Hepatocyte (in vitro differentiated cells): ENCODE measurements at regions not wholly inside any gene's neighbourhood (a gene's known extent, or its start where the extent isn't known, plus 50 kb on each side); places are given as distances from the start of the nearest gene placed in this dataset.

ENCODE experiments used
- DNase-seq: peaks from one replicate; pipeline ENCODE4 v3.0.0-alpha.2; 2016; ENCODE audit warnings: low spot score
- H2AFZ ChIP-seq: fragments of 200-600 bp; sonication (generic); 2 replicates; pipeline ENCODE4 v1.6.0; 2016; ENCODE audit warnings: antibody characterized with exemption, mild to moderate bottlenecking
- H3K27ac ChIP-seq: fragments of 200-600 bp; sonication (generic); 2 replicates; pipeline ENCODE4 v1.5.1; 2016; ENCODE audit warnings: mild to moderate bottlenecking
- H3K27me3 ChIP-seq: fragments of 200-600 bp; sonication (generic); 2 replicates; pipeline ENCODE4 v1.6.1; 2016
- H3K36me3 ChIP-seq: fragments of 200-600 bp; sonication (generic); replicated peaks from 2 replicates; pipeline ENCODE4 v1.5.1; 2016; ENCODE audit warnings: low read depth; ENCODE audit not compliant: insufficient read depth
- H3K4me1 ChIP-seq: fragments of 200-600 bp; sonication (generic); 2 replicates; pipeline ENCODE4 v1.5.1; 2016; ENCODE audit warnings: mild to moderate bottlenecking, moderate library complexity; ENCODE audit not compliant: insufficient read depth
- H3K4me2 ChIP-seq: fragments of 200-600 bp; sonication (generic); 2 replicates; pipeline ENCODE4 v1.6.0; 2016
- H3K4me3 ChIP-seq: fragments of 200-600 bp; sonication (generic); 2 replicates; pipeline ENCODE4 v1.5.1; 2016; ENCODE audit warnings: mild to moderate bottlenecking
- H3K79me2 ChIP-seq: fragments of 200-600 bp; sonication (generic); 2 replicates; pipeline ENCODE4 v1.6.0; 2017; ENCODE audit warnings: mild to moderate bottlenecking
- H3K9me2 ChIP-seq: fragments of 200-600 bp; sonication (generic); replicated peaks from 2 replicates; pipeline ENCODE4 v1.6.0; 2017; ENCODE audit warnings: mild to moderate bottlenecking; ENCODE audit not compliant: insufficient read depth
- H3K9me3 ChIP-seq: fragments of 200-600 bp; sonication (generic); 2 replicates; pipeline ENCODE4 v1.5.1; 2016; ENCODE audit warnings: low read depth, mild to moderate bottlenecking
- H4K20me1 ChIP-seq: fragments of 200-600 bp; sonication (generic); 2 replicates; pipeline ENCODE4 v1.6.0; 2016; ENCODE audit warnings: mild to moderate bottlenecking; ENCODE audit not compliant: insufficient read depth, poor library complexity, severe bottlenecking
- EZH2 ChIP-seq: fragments of 200-600 bp; sonication (generic); IDR thresholded peaks from 2 replicates; pipeline ENCODE4 v1.6.1; 2016; ENCODE audit warnings: antibody characterized with exemption, mild to moderate bottlenecking, borderline replicate concordance
- EZH2phosphoT487 ChIP-seq: fragments of 200-600 bp; sonication (generic); IDR thresholded peaks from one replicate; pipeline ENCODE4 v1.6.1; 2018; ENCODE audit warnings: antibody characterized with exemption, mild to moderate bottlenecking, low read depth, moderate library complexity; ENCODE audit not compliant: unreplicated experiment, severe bottlenecking
- WGBS: methylation state at CpG from one replicate; pipeline ENCODE4 v1.1.6; 2016; ENCODE audit warnings: low lambda C conversion rate; ENCODE audit errors: missing lambda C conversion rate; 5-methylcytosine and 5-hydroxymethylcytosine counted together
- TF ChIP-seq, protein P1 (sequence below): fragments of 200-600 bp; sonication (generic); IDR thresholded peaks from 2 replicates; pipeline ENCODE4 v1.5.1; 2016; ENCODE audit warnings: antibody characterized with exemption, mild to moderate bottlenecking; ENCODE audit not compliant: poor library complexity

DNA sequence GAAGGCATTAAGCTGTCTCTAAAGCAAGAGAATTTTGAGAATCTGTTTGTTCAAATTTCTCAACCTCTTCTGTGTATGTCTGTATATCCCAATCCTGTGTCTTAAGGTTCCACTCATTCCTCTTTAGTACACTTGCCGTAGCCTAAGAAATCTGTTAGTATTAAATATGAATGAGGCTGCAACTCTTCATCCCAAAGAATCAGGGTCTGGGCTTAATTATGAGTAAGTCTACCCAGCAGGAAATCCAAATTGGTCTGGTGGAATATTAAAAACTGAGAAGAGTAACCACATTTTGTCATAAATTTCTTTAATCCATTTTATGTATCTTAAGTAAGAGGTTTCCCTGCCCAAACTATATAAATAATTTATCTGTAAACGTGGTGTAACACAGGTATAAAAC lies 1171.2 kb downstream of the CDH12 start:
- Histone ChIP-seq H3K36me3 (no peaks in the 10 kb centered on the region), H4K20me1 (no peaks in the 10 kb centered on the region), H3K4me1 (no peaks in the 10 kb centered on the region), H3K4me3 (no peak overlapping the region), H3K9me2 (no peaks in the 10 kb centered on the region), H3K27ac (no peak overlapping the region), H3K79me2 (no peaks in the 10 kb centered on the region), H3K9me3 (no peaks in the 10 kb centered on the region), H2AFZ (no peak overlapping the region), H3K4me2 (no peak overlapping the region), H3K27me3 (no peaks in the 10 kb centered on the region)
- 73% methylated on average over 2 of the region's 2 CpGs for WGBS
- no peak for DNase-seq
- TF ChIP-seq EZH2 (no peak), EZH2phosphoT487 (no peak)
- TF ChIP-seq, protein P1, sequence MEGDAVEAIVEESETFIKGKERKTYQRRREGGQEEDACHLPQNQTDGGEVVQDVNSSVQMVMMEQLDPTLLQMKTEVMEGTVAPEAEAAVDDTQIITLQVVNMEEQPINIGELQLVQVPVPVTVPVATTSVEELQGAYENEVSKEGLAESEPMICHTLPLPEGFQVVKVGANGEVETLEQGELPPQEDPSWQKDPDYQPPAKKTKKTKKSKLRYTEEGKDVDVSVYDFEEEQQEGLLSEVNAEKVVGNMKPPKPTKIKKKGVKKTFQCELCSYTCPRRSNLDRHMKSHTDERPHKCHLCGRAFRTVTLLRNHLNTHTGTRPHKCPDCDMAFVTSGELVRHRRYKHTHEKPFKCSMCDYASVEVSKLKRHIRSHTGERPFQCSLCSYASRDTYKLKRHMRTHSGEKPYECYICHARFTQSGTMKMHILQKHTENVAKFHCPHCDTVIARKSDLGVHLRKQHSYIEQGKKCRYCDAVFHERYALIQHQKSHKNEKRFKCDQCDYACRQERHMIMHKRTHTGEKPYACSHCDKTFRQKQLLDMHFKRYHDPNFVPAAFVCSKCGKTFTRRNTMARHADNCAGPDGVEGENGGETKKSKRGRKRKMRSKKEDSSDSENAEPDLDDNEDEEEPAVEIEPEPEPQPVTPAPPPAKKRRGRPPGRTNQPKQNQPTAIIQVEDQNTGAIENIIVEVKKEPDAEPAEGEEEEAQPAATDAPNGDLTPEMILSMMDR: no peak

DNA sequence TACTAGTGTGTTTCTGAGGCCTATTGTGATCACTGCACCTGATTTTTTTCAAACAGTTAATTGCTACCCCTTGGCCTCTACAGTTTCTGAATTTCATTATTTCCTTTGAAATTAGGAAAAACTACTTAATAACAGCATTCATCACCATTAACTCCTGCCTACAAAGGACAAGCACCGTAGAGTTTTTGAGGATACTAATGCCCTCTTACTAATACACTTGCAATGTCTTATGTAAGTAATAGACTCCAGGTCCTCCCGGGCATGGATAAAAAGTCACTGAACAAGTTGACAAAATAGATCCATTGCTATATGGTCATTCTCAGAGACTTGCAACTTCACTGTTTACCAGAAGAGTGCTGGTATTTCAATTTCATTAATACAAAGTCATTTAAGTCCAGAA lies 1172.5 kb downstream of the CDH12 start:
- Histone ChIP-seq H3K27me3 (no peaks in the 10 kb centered on the region), H3K4me2 (no peak overlapping the region), H3K27ac (no peak overlapping the region), H4K20me1 (no peaks in the 10 kb centered on the region), H3K9me3 (no peaks in the 10 kb centered on the region), H3K4me3 (no peak overlapping the region), H3K36me3 (no peaks in the 10 kb centered on the region), H3K79me2 (no peaks in the 10 kb centered on the region), H2AFZ (no peak overlapping the region), H3K4me1 (no peaks in the 10 kb centered on the region), H3K9me2 (no peaks in the 10 kb centered on the region)
- DNase-seq: no peak
- no peak for TF ChIP-seq EZH2
- no peak for TF ChIP-seq EZH2phosphoT487
- TF ChIP-seq, protein P1: no peak
- WGBS: 88% methylated on average over 2 of the region's 2 CpGs

DNA sequence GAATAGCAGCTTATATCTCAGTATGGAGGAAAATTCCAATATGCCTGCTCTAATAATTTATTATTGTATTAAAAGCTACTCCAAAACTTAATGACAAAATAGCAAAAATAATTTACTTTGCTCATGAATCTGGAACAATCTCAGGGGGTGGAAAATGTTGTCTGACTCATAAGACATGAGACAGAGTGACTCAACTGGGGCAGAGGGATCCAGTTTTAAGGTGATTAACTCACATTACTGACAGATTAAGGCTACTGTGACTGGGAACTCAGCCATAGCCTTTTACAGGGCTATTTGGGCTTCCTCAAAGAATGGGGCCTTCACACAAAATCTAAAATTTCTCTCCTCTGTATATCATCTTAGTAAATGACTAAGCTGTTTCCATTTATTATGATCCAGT lies 1172.9 kb downstream of the CDH12 start:
- DNase-seq: no peak
- Histone ChIP-seq H4K20me1 (no peaks in the 10 kb centered on the region), H3K9me3 (no peaks in the 10 kb centered on the region), H3K27me3 (no peaks in the 10 kb centered on the region), H3K27ac (no peak overlapping the region), H3K36me3 (no peaks in the 10 kb centered on the region), H2AFZ (no peak overlapping the region), H3K4me2 (no peak overlapping the region), H3K9me2 (no peaks in the 10 kb centered on the region), H3K4me1 (no peaks in the 10 kb centered on the region), H3K79me2 (no peaks in the 10 kb centered on the region), H3K4me3 (no peak overlapping the region)
- TF ChIP-seq EZH2: no peak
- no peak for TF ChIP-seq EZH2phosphoT487
- TF ChIP-seq, protein P1: no peak

DNA sequence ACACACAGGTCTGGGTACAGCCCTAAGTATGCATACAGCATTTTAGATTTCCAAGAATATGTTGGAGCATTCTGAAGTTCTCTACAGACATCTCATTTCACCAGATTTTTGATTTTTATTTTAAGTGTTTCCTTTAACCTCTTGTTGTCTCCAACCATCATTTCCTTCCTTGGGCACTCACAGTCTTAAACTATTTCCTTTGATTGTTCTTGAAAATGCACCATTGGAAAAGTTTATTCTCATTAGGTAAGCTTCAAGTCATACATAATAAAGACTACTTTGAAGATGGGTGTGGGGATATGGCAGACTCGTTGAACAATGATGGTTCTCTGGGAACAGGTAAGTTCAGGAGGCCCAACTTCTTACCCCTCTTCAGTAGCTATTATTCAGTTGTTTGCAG lies 1174.6 kb downstream of the CDH12 start:
- H4K20me1 ChIP-seq: no peaks in the 10 kb centered on the region
- DNase-seq: no peak
- H3K4me1 ChIP-seq: no peaks in the 10 kb centered on the region
- H3K4me2 ChIP-seq: no peak overlapping the region
- no peaks in the 10 kb centered on the region for H3K9me3 ChIP-seq
- TF ChIP-seq, protein P1: no peak
- TF ChIP-seq EZH2phosphoT487: no peak
- no peak for TF ChIP-seq EZH2
- H2AFZ ChIP-seq: no peak overlapping the region
- no peaks in the 10 kb centered on the region for H3K79me2 ChIP-seq
- no peaks in the 10 kb centered on the region for H3K36me3 ChIP-seq
- no peaks in the 10 kb centered on the region for H3K27me3 ChIP-seq
- no peak overlapping the region for H3K27ac ChIP-seq
- 83% methylated on average over 1 of the region's 1 CpG for WGBS
- H3K4me3 ChIP-seq: no peak overlapping the region
- H3K9me2 ChIP-seq: no peaks in the 10 kb centered on the region
